NCI-H510A treated with DMSO at 0.1 percent for 48 hours (cell line): ENCODE measurements at regions not wholly inside any gene's neighbourhood (a gene's known extent, or its start where the extent isn't known, plus 50 kb on each side); places are given as distances from the start of the nearest gene placed in this dataset.

Source experiments
- DNase-seq: peaks from one replicate; lab custom pipeline; 2025; lab: John Stamatoyannopoulos, UW

DNA sequence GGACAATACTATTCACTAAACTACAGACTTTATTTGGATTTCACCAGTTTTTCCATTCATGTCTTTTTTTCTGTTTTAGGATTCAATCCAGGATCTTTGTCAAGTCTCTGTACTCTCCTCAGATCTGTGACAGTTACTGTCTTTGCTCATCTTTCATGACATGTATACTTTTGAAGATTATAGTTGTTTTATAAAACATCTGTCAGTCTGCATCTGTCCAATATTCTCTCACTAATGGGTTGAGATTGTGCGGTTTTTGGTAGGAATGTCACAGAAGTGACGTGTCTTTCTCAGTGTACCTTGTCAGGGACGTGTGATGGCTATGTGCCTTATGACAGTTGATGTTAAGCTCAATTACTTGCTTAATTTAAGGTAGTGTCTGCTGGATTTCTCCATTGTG, 124.9 kb upstream of the TPK1 start:
- DNase-seq, result no peak

DNA sequence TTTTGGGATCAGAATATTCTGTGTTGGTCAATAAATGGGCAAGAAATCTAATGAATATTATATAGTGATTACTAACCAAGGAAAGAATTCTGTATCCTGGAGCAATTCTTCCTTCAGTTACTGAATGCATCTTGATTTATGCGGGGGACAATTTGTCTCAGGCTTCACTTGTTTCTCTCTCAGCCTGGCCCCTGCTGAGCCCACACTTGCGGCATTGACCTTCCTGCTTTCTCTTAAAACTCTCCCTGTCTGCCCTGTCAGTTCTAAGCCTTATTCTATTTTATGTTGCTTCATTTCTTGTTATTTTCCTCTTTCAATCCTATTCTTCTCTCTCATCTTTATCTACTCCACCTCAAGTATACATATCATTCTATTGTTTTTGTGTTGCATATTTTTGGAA, 122.1 kb upstream of the TPK1 start:
- DNase-seq, result no peak

DNA sequence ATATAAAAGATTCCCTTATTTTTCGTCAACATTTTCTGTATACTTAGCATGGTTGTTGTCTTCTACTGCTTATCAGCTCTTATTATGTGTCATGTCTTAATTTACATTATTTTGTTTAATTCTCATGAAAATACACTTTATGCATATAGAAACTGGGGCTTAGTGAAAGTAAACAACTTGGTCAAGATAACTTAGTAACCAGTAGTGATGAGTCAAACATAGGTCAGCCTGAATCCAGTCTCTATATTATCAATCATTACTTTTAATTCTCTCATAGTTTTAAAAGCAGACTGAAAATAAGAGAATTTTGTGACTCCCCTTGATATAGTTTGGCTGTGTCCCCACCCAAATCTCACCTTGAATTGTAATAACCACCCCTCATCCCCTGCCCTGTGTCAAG, 119.6 kb upstream of the TPK1 start:
- no peak for DNase-seq

DNA sequence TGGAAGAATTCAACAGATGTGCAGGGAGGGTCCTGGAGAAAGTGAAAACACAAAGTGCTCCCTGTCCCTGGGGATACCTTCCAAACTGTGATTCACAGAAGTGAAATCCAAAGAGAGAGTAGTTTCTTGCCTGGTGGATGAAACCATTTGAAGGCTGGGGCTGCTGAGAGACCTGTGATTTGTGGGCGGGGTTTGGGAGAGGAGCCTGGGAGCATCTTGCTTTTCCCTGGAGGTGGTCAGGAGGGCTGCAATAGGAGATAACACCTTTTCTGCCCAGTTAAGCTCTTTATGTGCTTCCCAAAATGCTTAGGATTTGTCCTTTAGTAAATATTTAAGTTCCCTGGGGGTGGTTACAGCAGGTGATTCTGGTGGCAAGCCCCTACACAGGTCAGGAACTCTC, 105.3 kb upstream of the TPK1 start:
- DNase-seq, result no peak

DNA sequence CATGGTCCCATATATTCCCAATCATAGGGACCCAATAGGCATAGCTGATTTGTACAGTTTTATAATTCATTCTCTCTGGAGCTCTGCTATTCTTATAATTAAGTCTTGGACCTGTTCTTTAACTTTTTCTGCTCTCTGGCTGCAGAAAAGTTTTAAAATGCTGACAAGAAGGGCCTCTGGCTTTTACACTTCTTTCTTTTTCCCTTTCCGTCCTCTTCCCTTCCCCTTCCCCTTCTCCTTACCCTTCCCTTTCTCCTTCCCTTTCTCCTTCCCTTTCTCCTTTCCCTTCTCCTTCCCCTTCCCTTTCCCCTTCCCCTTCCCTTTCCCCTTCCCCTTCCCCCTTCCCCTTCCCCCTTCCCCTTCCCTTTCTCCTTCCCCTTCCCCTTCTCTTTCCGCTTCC, 101.3 kb upstream of the TPK1 start:
- DNase-seq, result no peak

DNA sequence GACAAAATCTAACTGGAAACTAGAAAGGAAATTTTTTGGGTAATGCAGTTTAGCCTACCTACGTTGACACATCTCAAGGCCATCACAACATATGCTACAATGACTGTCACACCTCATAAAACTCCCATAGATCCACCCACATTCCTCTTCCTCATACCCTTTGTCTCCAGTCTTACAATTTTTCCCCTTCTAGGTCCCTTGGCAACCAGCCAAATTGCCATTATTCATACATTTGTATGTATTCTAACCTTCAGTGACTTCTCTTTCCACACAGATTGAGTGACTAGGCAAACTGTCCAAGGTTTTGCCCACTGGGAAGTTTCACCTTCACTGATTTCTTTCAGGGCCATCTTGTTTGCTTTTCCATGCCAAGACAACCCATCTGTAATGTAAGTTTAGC, 100.5 kb upstream of the TPK1 start:
- DNase-seq, result no peak

DNA sequence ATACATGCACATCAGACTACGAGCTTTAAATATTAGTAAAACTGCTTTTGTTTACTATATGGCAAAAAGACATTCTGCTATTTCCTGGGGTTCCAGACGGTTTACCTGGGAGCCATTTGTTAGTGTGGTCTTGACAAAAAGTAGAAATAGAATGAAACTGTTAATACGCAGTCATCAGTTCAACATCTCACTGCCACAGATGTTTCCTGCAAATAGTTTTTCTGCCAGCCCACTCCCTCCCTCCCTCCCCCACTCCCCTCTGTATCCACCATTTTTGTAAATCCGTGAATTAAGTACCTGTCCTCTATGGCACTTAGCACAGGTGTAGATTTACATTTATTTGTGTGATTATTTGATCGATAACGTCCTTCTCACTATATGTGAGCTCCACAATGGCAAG, 74.6 kb upstream of the TPK1 start:
- DNase-seq, result no peak

DNA sequence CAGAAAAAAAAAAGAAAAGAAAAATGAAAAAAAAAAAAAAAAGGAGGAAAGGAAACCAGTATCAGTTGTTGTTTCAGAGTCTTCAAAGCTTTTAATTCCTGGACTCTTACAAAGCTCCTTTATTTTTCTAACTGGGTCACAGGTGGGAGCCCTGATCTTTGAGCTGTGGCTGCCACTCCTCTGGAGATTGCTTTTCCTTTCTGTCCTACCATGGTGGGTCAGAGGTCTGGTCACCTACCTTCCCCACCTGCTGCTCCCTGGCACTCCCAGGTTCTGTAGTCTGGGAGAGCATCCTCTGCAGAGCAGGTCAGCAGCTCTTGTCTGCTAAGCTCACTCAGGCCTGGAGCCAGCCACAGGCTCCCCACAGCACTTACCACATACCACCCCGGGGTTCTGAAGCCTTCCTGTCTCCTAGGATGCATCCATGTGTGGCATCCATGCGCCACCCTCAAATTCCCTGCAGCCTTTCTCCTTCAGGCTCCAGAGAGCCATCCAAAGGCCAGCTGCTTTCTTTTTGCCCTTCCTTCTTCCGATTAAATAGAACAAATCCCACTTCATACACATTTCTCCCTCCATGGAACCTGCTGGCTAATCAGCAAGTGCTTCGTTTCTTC, 73.2 kb upstream of the TPK1 start:
- DNase-seq, result no peak

DNA sequence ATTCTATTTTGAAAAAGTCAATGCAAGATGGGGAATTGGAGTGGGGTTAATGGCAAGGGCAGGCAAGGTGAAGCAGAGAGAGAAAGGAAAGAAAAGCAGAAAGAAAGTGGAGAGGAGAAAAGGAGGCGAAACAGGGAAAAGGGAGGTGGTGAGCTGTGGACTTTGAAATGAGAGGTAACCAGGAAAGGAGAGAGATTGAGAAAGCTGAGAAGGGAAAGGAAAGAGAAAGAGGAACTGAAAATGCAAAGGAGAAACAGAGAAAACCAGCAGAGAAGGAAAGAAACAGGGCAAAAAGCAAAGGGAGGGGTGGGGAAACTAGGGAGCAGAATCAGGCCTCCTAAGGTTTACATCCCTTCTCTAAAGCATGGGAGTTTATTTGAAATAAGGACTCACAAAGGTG, 72.5 kb upstream of the TPK1 start:
- no peak for DNase-seq

DNA sequence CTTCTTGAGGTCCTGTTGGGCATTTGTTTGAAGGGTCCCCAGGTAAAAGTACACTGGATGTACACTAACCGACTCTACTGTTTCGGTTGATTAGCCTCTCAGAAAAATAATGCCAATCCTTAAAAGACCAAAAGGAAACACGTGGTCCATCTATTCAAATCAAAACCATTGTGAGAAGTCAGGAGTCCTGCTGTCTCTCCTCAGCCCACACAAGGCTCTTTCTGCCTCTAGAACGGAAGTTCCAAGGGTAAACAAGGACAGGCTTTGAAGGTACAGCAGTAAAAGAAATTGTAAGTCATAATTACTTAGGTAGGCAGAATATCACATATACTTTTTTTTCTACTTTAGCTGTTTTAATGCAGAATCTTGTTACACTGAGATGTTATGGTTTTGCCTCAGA, 71.7 kb upstream of the TPK1 start:
- DNase-seq, result no peak

DNA sequence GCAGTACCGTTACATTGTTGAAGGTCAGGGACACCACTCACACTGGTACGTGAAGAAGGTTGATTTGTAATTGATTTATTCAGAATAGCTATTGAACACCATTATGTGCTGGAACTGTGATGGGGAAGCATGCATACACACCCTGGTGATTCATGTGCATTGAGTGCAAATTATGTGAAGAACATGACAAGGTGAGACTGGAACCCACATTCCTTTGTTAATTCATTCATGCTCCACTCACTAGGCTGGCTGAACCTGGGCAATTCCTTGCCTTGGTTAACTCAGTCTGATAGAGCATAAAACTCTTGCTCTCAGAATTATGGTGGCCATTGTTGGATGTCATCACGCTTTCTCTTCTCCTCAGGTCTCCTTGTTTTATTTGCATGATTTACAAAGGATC, 67.3 kb upstream of the TPK1 start:
- no peak for DNase-seq

DNA sequence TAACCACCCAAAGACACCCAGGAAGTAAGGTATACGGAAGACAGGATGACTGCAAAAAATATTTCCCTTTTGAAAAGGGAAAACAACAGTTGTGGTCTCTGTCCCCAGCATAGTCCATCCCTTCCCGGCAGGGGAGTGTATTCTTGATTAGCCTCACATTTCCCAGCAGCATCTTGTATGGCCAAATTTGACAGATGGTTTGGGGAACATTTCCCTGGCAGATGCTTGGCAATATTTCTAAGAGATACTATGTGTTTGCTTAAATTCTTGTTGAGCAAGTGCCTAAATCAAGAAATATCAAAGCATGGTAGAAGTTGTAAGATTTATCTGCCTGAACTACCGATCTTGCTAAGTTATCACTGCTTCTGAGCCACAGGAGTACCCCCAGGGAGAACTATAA, 56.9 kb upstream of the TPK1 start:
- DNase-seq, result no peak
